ENCODE measurements at regions not wholly inside any gene's neighbourhood (a gene's known extent, or its start where the extent isn't known, plus 50 kb on each side); places are given as distances from the start of the nearest gene placed in this dataset.
A peak's percentile ranks its signal among the peaks of the same experiment; 100 is the strongest.

- no peak for TF ChIP-seq POLR2AphosphoS5 (IDR thresholded peaks at IDR 0.05; ENCODE audit: low read depth, low read length)
- TF ChIP-seq FOXP2 (optimal IDR thresholded peaks at IDR 0.05; ENCODE audit: borderline replicate concordance, extremely low read depth, extremely low read length, insufficient read depth), result no peak
- TF ChIP-seq, protein P1, sequence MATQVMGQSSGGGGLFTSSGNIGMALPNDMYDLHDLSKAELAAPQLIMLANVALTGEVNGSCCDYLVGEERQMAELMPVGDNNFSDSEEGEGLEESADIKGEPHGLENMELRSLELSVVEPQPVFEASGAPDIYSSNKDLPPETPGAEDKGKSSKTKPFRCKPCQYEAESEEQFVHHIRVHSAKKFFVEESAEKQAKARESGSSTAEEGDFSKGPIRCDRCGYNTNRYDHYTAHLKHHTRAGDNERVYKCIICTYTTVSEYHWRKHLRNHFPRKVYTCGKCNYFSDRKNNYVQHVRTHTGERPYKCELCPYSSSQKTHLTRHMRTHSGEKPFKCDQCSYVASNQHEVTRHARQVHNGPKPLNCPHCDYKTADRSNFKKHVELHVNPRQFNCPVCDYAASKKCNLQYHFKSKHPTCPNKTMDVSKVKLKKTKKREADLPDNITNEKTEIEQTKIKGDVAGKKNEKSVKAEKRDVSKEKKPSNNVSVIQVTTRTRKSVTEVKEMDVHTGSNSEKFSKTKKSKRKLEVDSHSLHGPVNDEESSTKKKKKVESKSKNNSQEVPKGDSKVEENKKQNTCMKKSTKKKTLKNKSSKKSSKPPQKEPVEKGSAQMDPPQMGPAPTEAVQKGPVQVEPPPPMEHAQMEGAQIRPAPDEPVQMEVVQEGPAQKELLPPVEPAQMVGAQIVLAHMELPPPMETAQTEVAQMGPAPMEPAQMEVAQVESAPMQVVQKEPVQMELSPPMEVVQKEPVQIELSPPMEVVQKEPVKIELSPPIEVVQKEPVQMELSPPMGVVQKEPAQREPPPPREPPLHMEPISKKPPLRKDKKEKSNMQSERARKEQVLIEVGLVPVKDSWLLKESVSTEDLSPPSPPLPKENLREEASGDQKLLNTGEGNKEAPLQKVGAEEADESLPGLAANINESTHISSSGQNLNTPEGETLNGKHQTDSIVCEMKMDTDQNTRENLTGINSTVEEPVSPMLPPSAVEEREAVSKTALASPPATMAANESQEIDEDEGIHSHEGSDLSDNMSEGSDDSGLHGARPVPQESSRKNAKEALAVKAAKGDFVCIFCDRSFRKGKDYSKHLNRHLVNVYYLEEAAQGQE (IDR thresholded peaks at IDR 0.05; ENCODE audit: insufficient read depth in 1 of 2, low read depth in 2 of 2, low read length in 2 of 2), result no peak
- TF ChIP-seq TAF1 (IDR thresholded peaks at IDR 0.05; ENCODE audit: borderline replicate concordance, insufficient read depth, low read length), result no peak
- TF ChIP-seq SIN3A (IDR thresholded peaks at IDR 0.05; ENCODE audit: borderline replicate concordance, insufficient read depth, low read length), result no peak
Measured at GRCh38 chr17:55585629-55586028, 74.4 kb upstream of the SMIM36 start.

- TF ChIP-seq SIN3A (IDR thresholded peaks at IDR 0.05; ENCODE audit: borderline replicate concordance, insufficient read depth, low read length) (no peak), FOXP2 (optimal IDR thresholded peaks at IDR 0.05; ENCODE audit: borderline replicate concordance, extremely low read depth, extremely low read length, insufficient read depth) (no peak), TAF1 (IDR thresholded peaks at IDR 0.05; ENCODE audit: borderline replicate concordance, insufficient read depth, low read length) (no peak), POLR2AphosphoS5 (IDR thresholded peaks at IDR 0.05; ENCODE audit: low read depth, low read length) (no peak)
- TF ChIP-seq, protein P1 (IDR thresholded peaks at IDR 0.05; ENCODE audit: insufficient read depth in 1 of 2, low read depth in 2 of 2, low read length in 2 of 2), result no peak
Measured at GRCh38 chr17:55584861-55585260, 73.6 kb upstream of the SMIM36 start.

- TF ChIP-seq POLR2AphosphoS5 (IDR thresholded peaks at IDR 0.05; ENCODE audit: low read depth, low read length), result no peak
- TF ChIP-seq FOXP2 (optimal IDR thresholded peaks at IDR 0.05; ENCODE audit: borderline replicate concordance, extremely low read depth, extremely low read length, insufficient read depth), result no peak
- TF ChIP-seq, protein P1 (IDR thresholded peaks at IDR 0.05; ENCODE audit: insufficient read depth in 1 of 2, low read depth in 2 of 2, low read length in 2 of 2), result 0 out of 4 replicates have a peak, but pooled peaks of 1 of the 2 experiments have one; percentile 9
- TF ChIP-seq SIN3A (IDR thresholded peaks at IDR 0.05; ENCODE audit: borderline replicate concordance, insufficient read depth, low read length), result no peak
- TF ChIP-seq TAF1 (IDR thresholded peaks at IDR 0.05; ENCODE audit: borderline replicate concordance, insufficient read depth, low read length), result no peak
Measured at GRCh38 chr17:55584055-55584685, 72.9 kb upstream of the SMIM36 start.

DNA sequence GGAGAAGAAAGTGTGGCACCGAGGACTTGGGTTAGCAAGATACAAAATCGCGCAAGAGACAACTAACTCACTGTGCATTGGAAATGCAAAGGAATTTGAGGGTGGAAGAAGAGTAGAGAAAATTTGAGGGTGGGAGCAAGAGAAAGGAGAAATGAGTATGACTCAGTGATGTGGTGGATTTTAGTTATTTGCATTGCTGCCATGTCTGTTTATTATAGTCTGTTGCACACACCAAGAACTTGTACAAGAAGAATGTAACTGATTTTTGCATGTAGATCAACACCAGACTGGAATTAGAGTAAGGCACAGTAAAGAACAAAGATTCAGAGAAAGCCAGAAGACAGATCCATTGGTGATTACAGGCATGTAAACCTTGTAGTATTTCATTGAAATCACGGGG is 71.6 kb upstream of the SMIM36 start:
- TF ChIP-seq FOXP2 (optimal IDR thresholded peaks at IDR 0.05; ENCODE audit: borderline replicate concordance, extremely low read depth, extremely low read length, insufficient read depth) (no peak), SIN3A (IDR thresholded peaks at IDR 0.05; ENCODE audit: borderline replicate concordance, insufficient read depth, low read length) (no peak), POLR2AphosphoS5 (IDR thresholded peaks at IDR 0.05; ENCODE audit: low read depth, low read length) (no peak), TAF1 (IDR thresholded peaks at IDR 0.05; ENCODE audit: borderline replicate concordance, insufficient read depth, low read length) (no peak)
- TF ChIP-seq, protein P1 (IDR thresholded peaks at IDR 0.05; ENCODE audit: insufficient read depth in 1 of 2, low read depth in 2 of 2, low read length in 2 of 2), result no peak
